ENCODE measurements at regions not wholly inside any gene's neighbourhood (a gene's known extent, or its start where the extent isn't known, plus 50 kb on each side); places are given as distances from the start of the nearest gene placed in this dataset.

DNA sequence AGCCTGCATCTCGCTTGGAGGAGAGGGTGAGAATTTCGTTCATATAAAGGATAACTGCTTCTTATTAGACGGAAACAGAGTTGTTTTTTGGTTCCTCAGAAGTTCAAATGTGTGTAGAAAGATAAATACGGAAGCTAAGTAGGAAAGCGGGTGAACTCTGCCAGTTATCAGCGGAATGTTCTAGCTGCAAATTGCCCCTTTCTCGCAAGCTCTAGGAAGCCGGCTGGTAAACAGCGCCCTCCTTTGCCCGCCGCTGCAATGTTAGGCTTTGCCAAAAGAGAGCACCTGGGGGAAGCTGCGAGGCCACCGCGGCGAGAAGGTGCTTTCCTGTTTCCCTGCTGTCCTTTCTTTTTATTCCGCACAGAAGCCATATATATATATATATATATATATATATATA lies 67.0 kb downstream of the IGLL5 start:
- peaks cover 72% of the 10 kb centered on the region for H3K27me3 Mint-ChIP-seq
- H3K36me3 Mint-ChIP-seq (ENCODE audit: low read depth), result no peaks in the 10 kb centered on the region
- Histone ChIP-seq H3K9me3 (ENCODE audit: control insufficient read depth in 1 of 2, insufficient read depth in 1 of 2, low read length in 2 of 2) (no peaks in the 10 kb centered on the region), H3K4me3 (ENCODE audit: low read length) (no peak overlapping the region), H3K27me3 (ENCODE audit: control insufficient read depth in 1 of 2, insufficient read depth in 2 of 2, low read length in 2 of 2) (peaks cover 7 to 23% of the 10 kb centered on the region in 2 experiments), H3K36me3 (ENCODE audit: insufficient read depth, low read length) (no peaks in the 10 kb centered on the region), H3K4me1 (ENCODE audit: insufficient read depth, low read length) (peaks cover 4% of the 10 kb centered on the region), H3K27ac (ENCODE audit: low read depth in 1 of 2, low read length in 2 of 2) (no peak overlapping the region)
- intact Hi-C loops (cut with DNase I, micrococcal nuclease), result loop anchor here (1.0 to 10.0 kb wide), 5 partner anchors 72 to 492 kb away; no protein-coding TSS in a partner anchor
- H3K27ac Mint-ChIP-seq, result no peak overlapping the region
- TF ChIP-seq CTCF (IDR thresholded peaks at IDR 0.05), result peak; percentile 23
- H3K4me1 Mint-ChIP-seq (ENCODE audit: low read depth), result peaks cover 4% of the 10 kb centered on the region
- DNase-seq (peak in 9 of 14 experiments; percentile 7 to 63 (median 34)), ATAC-seq (ENCODE audit: poor library complexity) (peak; percentile 55)
- ChIA-PET POLR2A (interaction anchor here (1.1 to 1.3 kb wide), 3 partner anchors 136 to 202 kb away, joined by 3 to 5 read pairs (median 3); no protein-coding TSS in a partner anchor), CTCF (interaction anchor here (0.7 to 2.9 kb wide), 12 partner anchors 13 to 1357 kb away, joined by 3 to 7 read pairs (median 3); no protein-coding TSS in a partner anchor)
- no peak overlapping the region for H3K4me3 Mint-ChIP-seq
- no peaks in the 10 kb centered on the region for H3K9me3 Mint-ChIP-seq

GRCh38 chr22:22955276-22955798 lies 67.7 kb downstream of the IGLL5 start:
- ATAC-seq (ENCODE audit: poor library complexity), result no peak
- H3K27me3 Mint-ChIP-seq, result peaks cover 70% of the 10 kb centered on the region

More at GRCh38 chr22:22955276-22955798, 67.7 kb downstream of the IGLL5 start:
- Histone ChIP-seq H3K27me3 (ENCODE audit: control insufficient read depth in 1 of 2, insufficient read depth in 2 of 2, low read length in 2 of 2) (peaks cover 7 to 23% of the 10 kb centered on the region in 2 experiments), H3K4me3 (ENCODE audit: low read length) (no peak overlapping the region), H3K4me1 (ENCODE audit: insufficient read depth, low read length) (peaks cover 4% of the 10 kb centered on the region), H3K27ac (ENCODE audit: low read depth in 1 of 2, low read length in 2 of 2) (no peak overlapping the region), H3K36me3 (ENCODE audit: insufficient read depth, low read length) (no peaks in the 10 kb centered on the region), H3K9me3 (ENCODE audit: control insufficient read depth in 1 of 2, insufficient read depth in 1 of 2, low read length in 2 of 2) (no peaks in the 10 kb centered on the region)
- CTCF ChIA-PET, result interaction anchor here (0.7 to 2.9 kb wide), 13 partner anchors 9 to 369 kb away, joined by 3 to 14 read pairs (median 3); no protein-coding TSS in a partner anchor
- H3K36me3 Mint-ChIP-seq (ENCODE audit: low read depth), result no peaks in the 10 kb centered on the region
- intact Hi-C loops (cut with DNase I, micrococcal nuclease), result loop anchor here (1.0 to 10.0 kb wide), 4 partner anchors 243 to 493 kb away; no protein-coding TSS in a partner anchor
- no peak for TF ChIP-seq CTCF (IDR thresholded peaks at IDR 0.05)
- DNase-seq, result no peak
- H3K9me3 Mint-ChIP-seq, result no peaks in the 10 kb centered on the region
- H3K4me3 Mint-ChIP-seq, result no peak overlapping the region
- H3K27ac Mint-ChIP-seq, result no peak overlapping the region
- POLR2A ChIA-PET, result interaction anchor here (1.1 to 1.3 kb wide), 3 partner anchors 137 to 202 kb away, joined by 3 to 5 read pairs (median 3); no protein-coding TSS in a partner anchor
- H3K4me1 Mint-ChIP-seq (ENCODE audit: low read depth), result peaks cover 4% of the 10 kb centered on the region
